Neural progenitor cell (in vitro differentiated cells): ENCODE measurements at regions not wholly inside any gene's neighbourhood (a gene's known extent, or its start where the extent isn't known, plus 50 kb on each side); places are given as distances from the start of the nearest gene placed in this dataset.

Experiments
- CTCF ChIP-seq: fragments of 200-600 bp; sonication (generic); IDR thresholded peaks from 2 replicates; pipeline ENCODE4 v1.5.1; 2017; ENCODE audit warnings: antibody characterized with exemption, mild to moderate bottlenecking
- EZH2 ChIP-seq: fragments of 200-600 bp; sonication (generic); IDR thresholded peaks from 2 replicates; pipeline ENCODE4 v1.6.1; 2017; ENCODE audit warnings: antibody characterized with exemption, mild to moderate bottlenecking, moderate library complexity

DNA sequence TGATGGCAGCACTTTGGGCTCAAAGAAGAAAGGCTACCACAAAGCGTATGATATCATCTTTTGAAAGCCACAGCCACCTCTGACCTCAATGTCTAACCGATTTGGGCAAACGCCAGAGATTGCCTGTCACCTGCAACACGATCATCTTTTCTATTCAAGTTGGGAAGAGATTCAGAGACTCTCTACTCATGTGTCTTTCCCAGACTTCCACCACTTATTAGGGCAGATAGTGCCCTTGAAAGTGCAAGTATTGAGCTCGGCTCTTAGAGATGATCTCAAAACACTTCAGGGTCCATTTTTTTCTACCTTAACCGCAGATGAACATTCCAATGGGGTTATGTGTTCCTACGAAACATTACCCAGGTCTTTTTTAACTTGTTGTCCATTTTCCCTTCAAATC, 213.7 kb downstream of the DRD1 start:
- TF ChIP-seq CTCF = no peak
- TF ChIP-seq EZH2 = no peak
